ENCODE measurements at regions not wholly inside any gene's neighbourhood (a gene's known extent, or its start where the extent isn't known, plus 50 kb on each side); places are given as distances from the start of the nearest gene placed in this dataset.
A peak's percentile ranks its signal among the peaks of the same experiment; 100 is the strongest.
"Not testable (repeated sequence)": the region's sequence is repeated elsewhere in the genome, so short reads cannot be mapped to it uniquely, and the experiment has no call there.

GRCh38 chr12:8282181-8282580, 54.8 kb upstream of the FAM90A1 start:
- DNase-seq, result not testable (repeated sequence)

GRCh38 chr12:8285681-8286080, 58.3 kb upstream of the FAM90A1 start:
- not testable (repeated sequence) for DNase-seq

GRCh38 chr12:8291764-8292163, 64.3 kb upstream of the FAM90A1 start:
- not testable (repeated sequence) for DNase-seq

GRCh38 chr12:8294662-8295061, 67.2 kb upstream of the FAM90A1 start:
- not testable (repeated sequence) for DNase-seq

DNA sequence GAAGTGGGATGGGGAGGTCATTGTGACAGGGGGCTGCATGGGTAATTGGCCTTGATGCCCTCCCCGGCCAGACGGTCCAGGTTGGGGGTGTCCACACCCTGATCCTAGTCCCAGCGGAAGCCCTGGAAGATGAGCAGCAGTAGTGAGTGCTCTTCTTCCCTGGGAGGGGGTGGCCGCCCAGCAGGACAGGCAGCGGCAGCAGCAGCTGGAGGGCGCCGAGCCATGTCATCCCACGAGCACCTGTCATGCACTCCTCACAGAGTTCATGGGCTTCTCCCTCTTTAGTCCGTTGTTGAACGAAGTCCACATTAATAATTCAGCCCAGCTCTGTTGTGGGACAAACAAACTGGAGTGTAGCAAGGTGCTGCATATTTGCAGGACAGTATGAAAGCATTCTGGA, 81.2 kb upstream of the FAM90A1 start:
- DNase-seq, result not testable (repeated sequence)

GRCh38 chr12:8315997-8316396, 88.6 kb upstream of the FAM90A1 start:
- not testable (repeated sequence) for DNase-seq

DNA sequence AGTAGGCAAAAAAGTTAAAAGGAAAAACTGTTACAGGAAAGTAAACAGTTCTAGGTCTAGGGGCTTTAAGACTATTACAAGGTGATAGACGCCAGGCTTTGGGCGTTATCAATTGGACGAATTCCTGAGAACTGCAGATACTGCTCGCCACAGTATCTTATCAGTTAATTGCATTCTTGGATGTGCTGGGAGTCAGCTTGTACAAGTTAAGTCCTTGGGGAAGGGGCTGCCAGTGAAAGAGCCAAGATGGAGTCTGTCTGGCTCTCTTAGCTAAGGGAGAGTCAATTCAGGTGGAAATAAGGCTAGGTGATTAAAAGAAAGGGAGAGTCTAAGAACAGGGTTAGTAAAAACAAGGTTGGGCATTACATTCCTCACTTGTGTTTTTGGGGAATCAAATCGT, 90.3 kb upstream of the FAM90A1 start:
- DNase-seq, result not testable (repeated sequence)

GRCh38 chr12:8320251-8320730, 92.9 kb upstream of the FAM90A1 start:
- DNase-seq, result peak; percentile 22

DNA sequence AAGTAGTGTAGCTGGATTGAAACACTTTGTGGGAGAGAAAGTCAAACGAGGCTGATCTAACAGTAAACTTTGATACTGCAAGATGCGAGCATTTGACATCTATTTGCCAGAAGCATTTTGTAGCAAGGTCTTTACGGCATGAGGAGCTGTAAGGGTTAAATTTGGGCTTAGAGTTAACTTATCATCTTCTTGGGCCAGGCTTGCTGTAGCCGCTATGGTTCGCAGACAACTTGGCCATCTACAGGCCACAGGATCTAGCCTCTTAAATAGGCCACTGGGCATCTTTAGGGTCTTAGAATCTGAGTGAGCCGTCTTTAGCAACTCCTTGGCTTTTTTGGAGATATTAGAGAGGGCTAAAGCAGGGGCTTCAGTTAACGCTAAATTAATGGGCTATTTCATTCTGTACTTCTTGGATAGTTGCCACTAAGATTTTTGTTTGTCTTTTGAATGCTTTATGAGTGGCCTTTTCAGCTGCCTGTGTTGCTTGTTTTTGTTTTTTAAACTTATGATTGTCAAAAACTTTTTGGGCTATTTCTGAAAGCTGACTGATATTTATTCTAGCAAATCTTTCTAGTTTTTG, 93.5 kb upstream of the FAM90A1 start:
- DNase-seq, result not testable (repeated sequence)

- not testable (repeated sequence) for DNase-seq
These were observed 97.9 kb upstream of the FAM90A1 start for GRCh38 chr12:8325145-8325839.

GRCh38 chr12:8328835-8329234, 101.4 kb upstream of the FAM90A1 start:
- not testable (repeated sequence) for DNase-seq

DNA sequence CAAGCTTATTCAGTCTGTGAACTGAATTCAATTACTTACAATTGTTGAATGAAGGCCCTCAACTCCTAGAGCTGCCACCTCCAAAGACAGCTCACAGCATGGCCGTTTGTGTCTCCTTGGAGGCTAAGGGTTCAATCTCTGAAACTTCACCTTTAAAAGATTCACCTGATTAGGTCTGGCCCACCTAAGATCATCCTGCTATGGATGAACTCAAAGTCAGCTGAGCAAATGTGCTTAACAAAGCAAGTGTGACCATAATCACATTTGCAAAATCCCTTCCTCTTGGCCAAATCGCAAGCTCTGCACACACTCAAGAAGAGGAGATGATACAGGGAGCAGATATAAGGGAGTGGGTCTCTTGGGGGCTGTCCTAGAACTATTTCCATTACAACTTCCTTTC, 105.0 kb upstream of the FAM90A1 start:
- not testable (repeated sequence) for DNase-seq

- not testable (repeated sequence) for DNase-seq
These were observed 104.7 kb upstream of the CLEC6A start for GRCh38 chr12:8351073-8351472.

GRCh38 chr12:8354741-8355140, 101.0 kb upstream of the CLEC6A start:
- not testable (repeated sequence) for DNase-seq

- DNase-seq, result not testable (repeated sequence)
These were observed 100.2 kb upstream of the CLEC6A start for GRCh38 chr12:8355531-8355930.

GRCh38 chr12:8373744-8374143, 82.0 kb upstream of the CLEC6A start:
- DNase-seq, result not testable (repeated sequence)

GRCh38 chr12:8375122-8375521, 80.6 kb upstream of the CLEC6A start:
- not testable (repeated sequence) for DNase-seq

- DNase-seq, result not testable (repeated sequence)
These were observed 78.0 kb upstream of the CLEC6A start for GRCh38 chr12:8377756-8378155.

DNA sequence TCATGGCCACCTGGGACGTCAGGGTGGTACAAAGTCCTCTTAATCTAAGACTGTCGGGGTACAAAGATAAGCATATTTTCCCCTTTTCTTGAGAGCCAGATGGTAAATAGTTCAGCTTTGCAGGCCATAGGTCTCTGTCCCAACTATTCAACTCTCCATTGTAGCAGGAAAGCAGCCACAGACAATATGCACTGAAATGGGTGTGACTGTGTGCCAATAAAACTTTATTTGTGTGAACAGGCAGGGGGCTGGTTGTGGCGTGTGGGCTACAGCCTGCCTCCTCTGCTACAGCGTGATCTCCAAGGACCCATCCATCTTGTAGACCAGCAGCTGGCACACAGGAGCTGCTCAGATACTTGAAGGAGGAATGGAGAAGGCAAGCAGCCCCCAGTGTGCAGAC, 73.2 kb upstream of the CLEC6A start:
- not testable (repeated sequence) for DNase-seq

- DNase-seq, result not testable (repeated sequence)
These were observed 71.1 kb upstream of the CLEC6A start for GRCh38 chr12:8384686-8385085.

DNA sequence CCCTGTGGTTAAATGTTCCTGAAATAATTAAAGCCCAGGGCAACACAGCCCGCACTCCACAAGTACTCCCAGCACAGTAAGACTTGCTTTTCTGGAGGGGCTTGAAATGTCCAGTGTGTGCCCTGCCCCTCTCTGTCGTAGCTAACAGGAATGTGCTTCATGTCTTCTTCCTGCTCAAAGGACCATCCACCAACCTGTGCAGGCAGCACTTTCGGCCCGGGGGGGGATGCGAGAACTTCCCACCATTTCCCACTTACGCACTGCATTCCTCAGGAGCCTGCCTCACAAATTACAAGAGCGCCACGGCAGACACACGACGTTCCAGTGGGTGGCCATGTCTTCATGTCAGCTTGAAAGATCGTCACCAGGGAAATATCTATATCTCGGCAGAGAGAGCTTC, 70.3 kb upstream of the CLEC6A start:
- DNase-seq, result not testable (repeated sequence)

DNA sequence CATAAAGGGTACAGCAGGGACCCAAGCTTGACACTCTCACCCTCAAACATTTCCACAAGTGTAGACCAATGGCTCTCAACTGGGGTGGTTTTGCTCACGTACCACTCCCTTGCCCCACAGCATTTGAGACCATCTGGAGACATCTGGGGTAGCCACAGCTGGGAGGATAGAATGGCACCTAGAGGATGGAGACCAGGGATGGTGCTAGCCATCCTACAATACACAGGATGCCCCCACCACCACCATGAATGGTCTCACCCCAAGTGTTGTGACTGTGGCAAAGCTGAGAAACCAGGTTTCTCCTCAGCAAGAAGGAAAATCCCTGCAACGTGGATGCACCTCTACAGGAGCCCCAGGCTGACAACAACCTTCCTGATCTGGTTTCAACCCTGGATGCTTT, 69.1 kb upstream of the CLEC6A start:
- DNase-seq, result not testable (repeated sequence)

GRCh38 chr12:8389296-8389695, 66.5 kb upstream of the CLEC6A start:
- not testable (repeated sequence) for DNase-seq

- peak; percentile 71 for DNase-seq
These were observed 65.6 kb upstream of the CLEC6A start for GRCh38 chr12:8390001-8390777.

Data from stimulated activated naive CD4-positive, alpha-beta T cell treated with Interleukin-2 at 50 U/mL for 16 hours (primary cell).